Adrenal gland (tissue), 9 donors: ENCODE measurements at regions not wholly inside any gene's neighbourhood (a gene's known extent, or its start where the extent isn't known, plus 50 kb on each side); places are given as distances from the start of the nearest gene placed in this dataset.

Experiments used
- DNase-seq, 7 donors: peaks; one replicate each; pipeline ENCODE4 v3.0.0-alpha.2; 2019 to 2020
- H3K27ac ChIP-seq, 5 donors: fragments of 200-600 bp; sonication (generic) in 4 of 5; 1 replicate in 3 of 5; 2 replicates in 2 of 5; pipeline versions ENCODE4 v1.5.1 to v1.8.0; 2016 to 2020; ENCODE audit warnings: mild to moderate bottlenecking in 1 of 5
- H3K27me3 ChIP-seq: fragments of 200-600 bp; 2 replicates; pipeline ENCODE4 v1.8.0; 2021
- H3K36me3 ChIP-seq, 2 donors: fragments of 200-600 bp; replicated peaks in 1 of 2; 1 replicate in 1 of 2; 2 replicates in 1 of 2; pipeline versions ENCODE4 v1.5.1 to v1.8.0; 2018 to 2022
- H3K4me1 ChIP-seq, 2 donors: fragments of 200-600 bp; replicated peaks in 1 of 2; 1 replicate in 1 of 2; 2 replicates in 1 of 2; pipeline versions ENCODE4 v1.5.1 to v1.8.0; 2018 to 2021
- H3K4me3 ChIP-seq, 4 donors: fragments of 200-600 bp; sonication (generic) in 3 of 4; one replicate each; pipeline ENCODE4 v1.5.1; 2016 to 2018
- H3K9me3 ChIP-seq, 3 donors: fragments of 200-600 bp; sonication (generic) in 1 of 3; replicated peaks in 1 of 3; 1 replicate in 2 of 3; 2 replicates in 1 of 3; pipeline versions ENCODE4 v1.5.1 to v1.8.0; 2016 to 2021
- CTCF ChIP-seq, 6 experiments: fragments of 450-650 bp in 4 of 6; fragments of 200-600 bp in 2 of 6; sonication (generic) in 1 of 6; IDR thresholded peaks; 1 replicate in 5 of 6; 2 replicates in 1 of 6; pipeline versions ENCODE4 v1.5.1 to v1.8.0; 2016 to 2021; ENCODE audit warnings: antibody characterized with exemption in 6 of 6, mild to moderate bottlenecking in 2 of 6, moderate library complexity in 1 of 6
- POLR2A ChIP-seq, 2 donors: fragments of 450-650 bp; IDR thresholded peaks; one replicate each; pipeline ENCODE4 v1.6.1; 2017; ENCODE audit warnings: antibody characterized with exemption in 2 of 2, mild to moderate bottlenecking in 2 of 2, moderate library complexity in 1 of 2
- WGBS, 4 donors: extraction: QIAGEN DNeasy Blood & Tissue Kit in 2 of 4; methylation state at CpG; one replicate each; pipeline versions ENCODE4 v1.1.5 to v1.1.7; 2013 to 2017; 5-methylcytosine and 5-hydroxymethylcytosine counted together
- intact Hi-C, 2 donors: fragments of 100-400 bp; cut with DNase I; formaldehyde crosslinking; loops; one replicate each; pipeline versions ENCODE4 v1.14.1 to v1.15.0; 2022 to 2023
- donor health status: healthy with polysubstance abuse.
- donor health status: Bipolar disorder and iron deficiency.
- donor health status: DM: yes; HTN: yes; CAD: no.
- donor health status: DM: no; HTN: no; CAD: no.
- donor health status: DM: no; HTN: no; CAD: no.

GRCh38 chr11:107076832-107077231, 58.6 kb upstream of the GUCY1A2 start:
- intact Hi-C loops: no loop called here
- 64 to 79% (median 74%) methylated on average over 2 of the region's 2 CpGs for whole genome bisulfite sequencing, 4 donors
- TF ChIP-seq CTCF (IDR thresholded peaks at IDR 0.05) (no peak), POLR2A (IDR thresholded peaks at IDR 0.05) (no peak)
- H3K4me1 ChIP-seq: no peaks in the 10 kb centered on the region
- no peak for DNase-seq
- no peaks in the 10 kb centered on the region for H3K27me3 ChIP-seq
- H3K27ac ChIP-seq: no peak overlapping the region
- no peaks in the 10 kb centered on the region for H3K36me3 ChIP-seq
- no peaks in the 10 kb centered on the region for H3K9me3 ChIP-seq
- H3K4me3 ChIP-seq: no peak overlapping the region

- Histone ChIP-seq H3K27ac (no peak overlapping the region), H3K36me3 (no peaks in the 10 kb centered on the region), H3K4me1 (no peaks in the 10 kb centered on the region), H3K27me3 (no peaks in the 10 kb centered on the region), H3K9me3 (no peaks in the 10 kb centered on the region), H3K4me3 (no peak overlapping the region)
- intact Hi-C loops: no loop called here
- DNase-seq: no peak
- no peak for TF ChIP-seq POLR2A (IDR thresholded peaks at IDR 0.05)
- no peak for TF ChIP-seq CTCF (IDR thresholded peaks at IDR 0.05)
Observed at GRCh38 chr11:107071129-107071528, 52.9 kb upstream of the GUCY1A2 start.
